ENCODE measurements at regions not wholly inside any gene's neighbourhood (a gene's known extent, or its start where the extent isn't known, plus 50 kb on each side); places are given as distances from the start of the nearest gene placed in this dataset.
A peak's percentile ranks its signal among the peaks of the same experiment; 100 is the strongest.

DNA sequence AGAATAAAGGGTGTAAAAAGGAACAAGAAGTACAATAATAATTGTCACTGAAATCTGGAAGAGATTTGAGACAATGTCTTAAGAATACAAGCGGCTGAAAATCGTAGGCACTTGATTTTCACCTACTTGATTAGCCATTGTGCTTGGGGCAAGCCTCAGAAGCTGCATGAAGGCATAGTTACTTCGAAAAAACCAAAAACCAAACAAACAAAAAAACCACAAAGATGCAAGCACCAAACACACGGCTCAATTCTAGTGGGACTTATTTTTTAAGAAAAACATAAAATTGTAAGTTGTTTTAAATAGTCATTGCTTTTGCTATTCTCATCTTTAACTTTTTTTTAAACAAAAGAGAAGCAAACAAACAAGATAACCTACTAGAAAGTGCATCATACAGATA, 235.6 kb downstream of the OGFRL1 start:
- H3K4me3 ChIP-seq (ENCODE audit: low read depth, low read length): no peak overlapping the region

GRCh38 chr6:71527886-71528285, 239.3 kb downstream of the OGFRL1 start:
- no peak overlapping the region for H3K4me3 ChIP-seq (ENCODE audit: low read depth, low read length)
- no peak for DNase-seq (ENCODE audit: low read depth)
- TF ChIP-seq, protein P1, sequence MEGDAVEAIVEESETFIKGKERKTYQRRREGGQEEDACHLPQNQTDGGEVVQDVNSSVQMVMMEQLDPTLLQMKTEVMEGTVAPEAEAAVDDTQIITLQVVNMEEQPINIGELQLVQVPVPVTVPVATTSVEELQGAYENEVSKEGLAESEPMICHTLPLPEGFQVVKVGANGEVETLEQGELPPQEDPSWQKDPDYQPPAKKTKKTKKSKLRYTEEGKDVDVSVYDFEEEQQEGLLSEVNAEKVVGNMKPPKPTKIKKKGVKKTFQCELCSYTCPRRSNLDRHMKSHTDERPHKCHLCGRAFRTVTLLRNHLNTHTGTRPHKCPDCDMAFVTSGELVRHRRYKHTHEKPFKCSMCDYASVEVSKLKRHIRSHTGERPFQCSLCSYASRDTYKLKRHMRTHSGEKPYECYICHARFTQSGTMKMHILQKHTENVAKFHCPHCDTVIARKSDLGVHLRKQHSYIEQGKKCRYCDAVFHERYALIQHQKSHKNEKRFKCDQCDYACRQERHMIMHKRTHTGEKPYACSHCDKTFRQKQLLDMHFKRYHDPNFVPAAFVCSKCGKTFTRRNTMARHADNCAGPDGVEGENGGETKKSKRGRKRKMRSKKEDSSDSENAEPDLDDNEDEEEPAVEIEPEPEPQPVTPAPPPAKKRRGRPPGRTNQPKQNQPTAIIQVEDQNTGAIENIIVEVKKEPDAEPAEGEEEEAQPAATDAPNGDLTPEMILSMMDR (IDR thresholded peaks at IDR 0.05; ENCODE audit: control insufficient read depth, extremely low read depth, insufficient read depth): no peak

More for the DNA sequence above, 235.6 kb downstream of the OGFRL1 start:
- no peak for DNase-seq (ENCODE audit: low read depth)
- TF ChIP-seq, protein P1 (IDR thresholded peaks at IDR 0.05; ENCODE audit: control insufficient read depth, extremely low read depth, insufficient read depth): no peak

- DNase-seq (ENCODE audit: low read depth): no peak
- TF ChIP-seq, protein P1 (IDR thresholded peaks at IDR 0.05; ENCODE audit: control insufficient read depth, extremely low read depth, insufficient read depth): no peak
- H3K4me3 ChIP-seq (ENCODE audit: low read depth, low read length): no peak overlapping the region
Observed at GRCh38 chr6:71529026-71529425, 240.4 kb downstream of the OGFRL1 start.

DNA sequence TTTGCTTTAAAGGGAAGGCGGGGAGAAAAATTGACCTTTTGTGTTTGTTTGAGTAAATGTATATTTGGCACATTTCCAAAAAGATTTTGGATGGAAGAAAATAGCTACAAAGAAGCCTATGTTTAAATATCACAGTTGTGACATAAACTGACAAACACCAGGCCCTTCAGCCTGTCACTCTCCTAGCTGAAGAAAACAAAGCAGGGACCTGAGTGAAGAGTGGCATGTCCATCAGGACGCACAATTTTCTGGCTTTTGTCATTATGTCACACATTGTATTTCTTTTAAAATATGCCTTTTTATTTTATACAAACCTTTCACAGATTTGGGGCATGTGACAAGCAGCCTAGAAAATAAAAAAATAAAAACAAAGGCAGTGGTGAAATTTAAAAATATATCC, 241.2 kb downstream of the OGFRL1 start:
- H3K4me3 ChIP-seq (ENCODE audit: low read depth, low read length): no peak overlapping the region
- TF ChIP-seq, protein P1 (IDR thresholded peaks at IDR 0.05; ENCODE audit: control insufficient read depth, extremely low read depth, insufficient read depth): no peak
- no peak for DNase-seq (ENCODE audit: low read depth)

DNA sequence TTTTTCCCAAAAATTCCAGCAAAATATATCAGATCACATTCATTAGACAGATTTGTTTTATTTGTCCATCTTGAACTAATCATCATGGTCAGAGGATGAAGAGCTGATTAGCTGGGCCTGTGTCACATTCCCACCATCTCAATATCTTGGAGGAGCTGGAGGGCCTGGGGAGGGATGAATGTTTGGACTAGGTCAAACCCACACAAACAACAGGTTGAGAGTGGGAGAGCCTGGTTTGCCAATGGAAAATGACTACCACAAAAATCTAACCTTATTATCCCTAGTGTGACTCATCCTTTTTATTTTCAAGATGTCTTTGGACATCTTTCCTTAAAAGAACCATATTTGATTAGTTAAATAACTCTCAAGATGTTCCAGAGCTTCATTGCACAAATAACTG, 242.4 kb downstream of the OGFRL1 start:
- TF ChIP-seq, protein P1 (IDR thresholded peaks at IDR 0.05; ENCODE audit: control insufficient read depth, extremely low read depth, insufficient read depth): no peak
- DNase-seq (ENCODE audit: low read depth): no peak

DNA sequence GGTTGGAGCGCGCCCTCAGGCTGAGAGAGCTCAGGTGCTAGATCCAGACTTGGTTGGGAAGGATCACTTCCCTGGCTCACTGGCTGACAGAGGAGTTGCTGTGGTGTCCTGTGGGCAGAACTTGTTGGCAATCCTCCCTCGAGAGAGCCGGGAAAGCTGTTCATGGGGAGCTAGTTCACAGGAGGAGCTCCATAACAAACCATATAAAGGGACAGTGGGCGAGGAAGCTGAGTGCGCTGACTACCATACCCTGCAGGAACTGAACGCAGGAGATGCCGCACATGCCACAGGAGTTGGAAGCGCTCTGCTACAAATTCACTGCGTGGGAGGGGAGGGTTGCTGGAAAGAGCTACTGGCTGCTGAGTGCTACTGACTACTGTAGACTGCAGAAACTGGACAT, 243.2 kb downstream of the OGFRL1 start:
- no peak overlapping the region for H3K4me3 ChIP-seq (ENCODE audit: low read depth, low read length)
- TF ChIP-seq, protein P1 (IDR thresholded peaks at IDR 0.05; ENCODE audit: control insufficient read depth, extremely low read depth, insufficient read depth): no peak
- DNase-seq (ENCODE audit: low read depth): no peak

More for the DNA sequence above, 242.4 kb downstream of the OGFRL1 start:
- no peak overlapping the region for H3K4me3 ChIP-seq (ENCODE audit: low read depth, low read length)

GRCh38 chr6:71533939-71534379, 245.3 kb downstream of the OGFRL1 start:
- no peak overlapping the region for H3K4me3 ChIP-seq (ENCODE audit: low read depth, low read length)
- TF ChIP-seq, protein P1 (IDR thresholded peaks at IDR 0.05; ENCODE audit: control insufficient read depth, extremely low read depth, insufficient read depth): peak; percentile 56
- no peak for DNase-seq (ENCODE audit: low read depth)
